Activated naive CD4-positive, alpha-beta T cell treated with anti-CD3 and anti-CD28 coated beads for 36 hours (primary cell): ENCODE measurements at regions not wholly inside any gene's neighbourhood (a gene's known extent, or its start where the extent isn't known, plus 50 kb on each side); places are given as distances from the start of the nearest gene placed in this dataset.

Source experiments
- CTCF ChIA-PET: fragments of 350-600 bp; sonication (Branson Sonifier 250); formaldehyde crosslinking; loops from one replicate; lab custom pipeline; 2021; ENCODE audit warnings: antibody characterized with exemption; lab: Charles Lee
- DNase-seq: peaks from one replicate; pipeline ENCODE4 v3.0.0-alpha.2; 2020
- H3K27ac Mint-ChIP-seq: one replicate; pipeline ENCODE4 v1.8.0; 2021; ENCODE audit warnings: mild to moderate bottlenecking, mixed read lengths
- H3K27me3 Mint-ChIP-seq: one replicate; pipeline ENCODE4 v1.8.0; 2021; ENCODE audit warnings: low read depth, mixed read lengths
- H3K36me3 Mint-ChIP-seq: one replicate; pipeline ENCODE4 v1.8.0; 2021; ENCODE audit warnings: low read depth, mixed read lengths
- H3K4me1 Mint-ChIP-seq: one replicate; pipeline ENCODE4 v1.8.0; 2021; ENCODE audit warnings: low read depth, mixed read lengths
- H3K4me3 Mint-ChIP-seq: one replicate; pipeline ENCODE4 v1.8.0; 2021; ENCODE audit warnings: mild to moderate bottlenecking, moderate library complexity, mixed read lengths
- H3K9me3 Mint-ChIP-seq: one replicate; pipeline ENCODE4 v1.8.0; 2021; ENCODE audit warnings: mixed read lengths
- intact Hi-C: fragments of 100-400 bp; cut with micrococcal nuclease; formaldehyde crosslinking; loops from one replicate; pipeline ENCODE4 v1.15.1; 2023

GRCh38 chr18:7322817-7323485 is 92.1 kb downstream of the LRRC30 start:
- H3K9me3 Mint-ChIP-seq, result no peaks in the 10 kb centered on the region
- no peaks in the 10 kb centered on the region for H3K4me1 Mint-ChIP-seq
- no peak overlapping the region for H3K27ac Mint-ChIP-seq
- no peaks in the 10 kb centered on the region for H3K36me3 Mint-ChIP-seq
- H3K27me3 Mint-ChIP-seq, result no peaks in the 10 kb centered on the region
- no peak overlapping the region for H3K4me3 Mint-ChIP-seq
- CTCF ChIA-PET, result no interaction called here
- intact Hi-C loops, result no loop called here
- DNase-seq, result no peak

- Mint-ChIP-seq H3K27me3 (no peaks in the 10 kb centered on the region), H3K4me1 (no peaks in the 10 kb centered on the region), H3K4me3 (no peak overlapping the region), H3K9me3 (no peaks in the 10 kb centered on the region), H3K36me3 (no peaks in the 10 kb centered on the region), H3K27ac (no peak overlapping the region)
- intact Hi-C loops, result no loop called here
- no peak for DNase-seq
- CTCF ChIA-PET, result no interaction called here
These were observed 94.2 kb downstream of the LRRC30 start for GRCh38 chr18:7325126-7325430.

GRCh38 chr18:7329016-7329415 is 98.1 kb downstream of the LRRC30 start:
- H3K36me3 Mint-ChIP-seq, result no peaks in the 10 kb centered on the region
- intact Hi-C loops, result no loop called here
- H3K9me3 Mint-ChIP-seq, result no peaks in the 10 kb centered on the region
- H3K27me3 Mint-ChIP-seq, result no peaks in the 10 kb centered on the region
- CTCF ChIA-PET, result interaction anchor here (0.6 kb wide), 1 partner anchor 15 kb away, joined by 3 read pairs; no protein-coding TSS in a partner anchor
- H3K4me1 Mint-ChIP-seq, result no peaks in the 10 kb centered on the region
- H3K27ac Mint-ChIP-seq, result no peak overlapping the region
- DNase-seq, result no peak
- no peak overlapping the region for H3K4me3 Mint-ChIP-seq

GRCh38 chr18:7332452-7332851 is 101.6 kb downstream of the LRRC30 start:
- Mint-ChIP-seq H3K4me1 (no peaks in the 10 kb centered on the region), H3K27me3 (no peaks in the 10 kb centered on the region), H3K27ac (no peak overlapping the region), H3K9me3 (no peaks in the 10 kb centered on the region), H3K36me3 (no peaks in the 10 kb centered on the region), H3K4me3 (no peak overlapping the region)
- DNase-seq, result no peak
- CTCF ChIA-PET, result no interaction called here
- intact Hi-C loops, result no loop called here

- no peak for DNase-seq
- CTCF ChIA-PET, result no interaction called here
- no peaks in the 10 kb centered on the region for H3K27me3 Mint-ChIP-seq
- no peaks in the 10 kb centered on the region for H3K4me1 Mint-ChIP-seq
- no peak overlapping the region for H3K4me3 Mint-ChIP-seq
- intact Hi-C loops, result no loop called here
- no peaks in the 10 kb centered on the region for H3K9me3 Mint-ChIP-seq
- no peaks in the 10 kb centered on the region for H3K36me3 Mint-ChIP-seq
- no peak overlapping the region for H3K27ac Mint-ChIP-seq
These were observed 102.2 kb downstream of the LRRC30 start for GRCh38 chr18:7333025-7333562.

- CTCF ChIA-PET, result no interaction called here
- no peak overlapping the region for H3K4me3 Mint-ChIP-seq
- H3K4me1 Mint-ChIP-seq, result no peaks in the 10 kb centered on the region
- H3K27ac Mint-ChIP-seq, result no peak overlapping the region
- intact Hi-C loops, result no loop called here
- DNase-seq, result no peak
- H3K36me3 Mint-ChIP-seq, result no peaks in the 10 kb centered on the region
- no peaks in the 10 kb centered on the region for H3K27me3 Mint-ChIP-seq
- H3K9me3 Mint-ChIP-seq, result no peaks in the 10 kb centered on the region
These were observed 104.2 kb downstream of the LRRC30 start for GRCh38 chr18:7334973-7335568.

- intact Hi-C loops, result no loop called here
- H3K9me3 Mint-ChIP-seq, result no peaks in the 10 kb centered on the region
- no peak overlapping the region for H3K4me3 Mint-ChIP-seq
- CTCF ChIA-PET, result no interaction called here
- H3K4me1 Mint-ChIP-seq, result no peaks in the 10 kb centered on the region
- H3K27me3 Mint-ChIP-seq, result no peaks in the 10 kb centered on the region
- H3K36me3 Mint-ChIP-seq, result no peaks in the 10 kb centered on the region
- H3K27ac Mint-ChIP-seq, result no peak overlapping the region
- no peak for DNase-seq
These were observed 105.7 kb downstream of the LRRC30 start for GRCh38 chr18:7336623-7337022.

- no peaks in the 10 kb centered on the region for H3K4me1 Mint-ChIP-seq
- CTCF ChIA-PET, result no interaction called here
- no peak overlapping the region for H3K4me3 Mint-ChIP-seq
- no peaks in the 10 kb centered on the region for H3K9me3 Mint-ChIP-seq
- H3K27me3 Mint-ChIP-seq, result no peaks in the 10 kb centered on the region
- H3K36me3 Mint-ChIP-seq, result no peaks in the 10 kb centered on the region
- no peak for DNase-seq
- H3K27ac Mint-ChIP-seq, result no peak overlapping the region
- intact Hi-C loops, result no loop called here
These were observed 108.0 kb downstream of the LRRC30 start for GRCh38 chr18:7338846-7339245.

GRCh38 chr18:7341581-7342337 is 110.9 kb downstream of the LRRC30 start:
- Mint-ChIP-seq H3K27me3 (no peaks in the 10 kb centered on the region), H3K4me3 (no peak overlapping the region), H3K36me3 (no peaks in the 10 kb centered on the region), H3K4me1 (no peaks in the 10 kb centered on the region), H3K27ac (no peak overlapping the region), H3K9me3 (no peaks in the 10 kb centered on the region)
- CTCF ChIA-PET, result no interaction called here
- intact Hi-C loops, result no loop called here
- no peak for DNase-seq

- Mint-ChIP-seq H3K27ac (no peak overlapping the region), H3K4me1 (no peaks in the 10 kb centered on the region), H3K36me3 (no peaks in the 10 kb centered on the region), H3K4me3 (no peak overlapping the region), H3K27me3 (no peaks in the 10 kb centered on the region), H3K9me3 (peaks cover 9% of the 10 kb centered on the region)
- intact Hi-C loops, result no loop called here
- CTCF ChIA-PET, result no interaction called here
- DNase-seq, result no peak
These were observed 118.4 kb downstream of the LRRC30 start for GRCh38 chr18:7349181-7349837.

GRCh38 chr18:7358989-7359726 is 128.3 kb downstream of the LRRC30 start:
- no peak for DNase-seq
- no peaks in the 10 kb centered on the region for H3K4me1 Mint-ChIP-seq
- H3K9me3 Mint-ChIP-seq, result peaks cover 5% of the 10 kb centered on the region
- no peaks in the 10 kb centered on the region for H3K36me3 Mint-ChIP-seq
- intact Hi-C loops, result no loop called here
- no peak overlapping the region for H3K4me3 Mint-ChIP-seq
- no peak overlapping the region for H3K27ac Mint-ChIP-seq
- CTCF ChIA-PET, result no interaction called here
- peaks cover 4% of the 10 kb centered on the region for H3K27me3 Mint-ChIP-seq

- peaks cover 4% of the 10 kb centered on the region for H3K27me3 Mint-ChIP-seq
- intact Hi-C loops, result no loop called here
- CTCF ChIA-PET, result no interaction called here
- DNase-seq, result no peak
- H3K27ac Mint-ChIP-seq, result no peak overlapping the region
- no peak overlapping the region for H3K4me3 Mint-ChIP-seq
- peaks cover 5% of the 10 kb centered on the region for H3K9me3 Mint-ChIP-seq
- no peaks in the 10 kb centered on the region for H3K36me3 Mint-ChIP-seq
- H3K4me1 Mint-ChIP-seq, result no peaks in the 10 kb centered on the region
These were observed 129.8 kb downstream of the LRRC30 start for GRCh38 chr18:7360606-7361170.
